ENCODE measurements at regions not wholly inside any gene's neighbourhood (a gene's known extent, or its start where the extent isn't known, plus 50 kb on each side); places are given as distances from the start of the nearest gene placed in this dataset.

- TF ChIP-seq CTCF (IDR thresholded peaks at IDR 0.05; ENCODE audit: insufficient read depth, low read length, poor library complexity, severe bottlenecking): no peak
- no peak for TF ChIP-seq EZH2phosphoT487 (conservative IDR thresholded peaks at IDR 0.05; ENCODE audit: low read length)
These were observed 919.4 kb downstream of the TLE4 start for GRCh38 chr9:80491086-80491696.
